DMS 273 (cell line): ENCODE measurements at regions not wholly inside any gene's neighbourhood (a gene's known extent, or its start where the extent isn't known, plus 50 kb on each side); places are given as distances from the start of the nearest gene placed in this dataset.
A peak's percentile ranks its signal among the peaks of the same experiment; 100 is the strongest.

Experiments used
- DNase-seq: peaks from one replicate; lab custom pipeline; 2025; ENCODE audit not compliant: unreplicated experiment; lab: John Stamatoyannopoulos, UW

GRCh38 chr1:209302779-209303568 is 280.5 kb upstream of the CAMK1G start:
- DNase-seq = no peak

- DNase-seq = no peak
Observed at GRCh38 chr1:209304166-209304565, 279.3 kb upstream of the CAMK1G start.

GRCh38 chr1:209305221-209305954 is 278.1 kb upstream of the CAMK1G start:
- DNase-seq = no peak

GRCh38 chr1:209307846-209308245 is 275.7 kb upstream of the CAMK1G start:
- DNase-seq = no peak

- no peak for DNase-seq
Observed at GRCh38 chr1:209309198-209309597, 274.3 kb upstream of the CAMK1G start.

- DNase-seq = no peak
Observed at GRCh38 chr1:209311770-209312169, 271.7 kb upstream of the CAMK1G start.

GRCh38 chr1:209316929-209317328 is 266.6 kb upstream of the CAMK1G start:
- DNase-seq = no peak

- DNase-seq = peak; percentile 31
Observed at GRCh38 chr1:209318181-209319056, 265.1 kb upstream of the CAMK1G start.

GRCh38 chr1:209319057-209319432 is 264.5 kb upstream of the CAMK1G start:
- no peak for DNase-seq

GRCh38 chr1:209319549-209319948 is 264.0 kb upstream of the CAMK1G start:
- DNase-seq = no peak

- DNase-seq = no peak
Observed at GRCh38 chr1:209323743-209324142, 259.8 kb upstream of the CAMK1G start.

GRCh38 chr1:209324901-209325871 is 258.3 kb upstream of the CAMK1G start:
- no peak for DNase-seq

- DNase-seq = no peak
Observed at GRCh38 chr1:209326076-209326475, 257.4 kb upstream of the CAMK1G start.

GRCh38 chr1:209326831-209327230 is 256.7 kb upstream of the CAMK1G start:
- DNase-seq = no peak

- no peak for DNase-seq
Observed at GRCh38 chr1:209328196-209328595, 255.3 kb upstream of the CAMK1G start.

- peak; percentile 65 for DNase-seq
Observed at GRCh38 chr1:209335178-209335577, 248.3 kb upstream of the CAMK1G start.

- no peak for DNase-seq
Observed at GRCh38 chr1:209341146-209341545, 242.4 kb upstream of the CAMK1G start.

- DNase-seq = no peak
Observed at GRCh38 chr1:209341673-209342420, 241.7 kb upstream of the CAMK1G start.

GRCh38 chr1:209342441-209343175 is 240.9 kb upstream of the CAMK1G start:
- no peak for DNase-seq
